Gastroesophageal sphincter (tissue), 3 donors: ENCODE measurements at regions not wholly inside any gene's neighbourhood (a gene's known extent, or its start where the extent isn't known, plus 50 kb on each side); places are given as distances from the start of the nearest gene placed in this dataset.

Experiments
- POLR2A ChIP-seq, 2 donors: fragments of 450-650 bp; IDR thresholded peaks; one replicate each; pipeline ENCODE4 v1.6.1; 2017; ENCODE audit warnings: antibody characterized with exemption in 2 of 2, mild to moderate bottlenecking in 2 of 2, moderate library complexity in 1 of 2
- POLR2AphosphoS5 ChIP-seq: sonication (generic); formaldehyde crosslinking; IDR thresholded peaks from one replicate; pipeline ENCODE4 v1.6.1; 2017; ENCODE audit warnings: antibody characterized with exemption
- TF ChIP-seq, protein P1 (sequence below), 4 experiments: fragments of 200-600 bp in 2 of 4; fragments of 450-650 bp in 2 of 4; sonication (generic) in 1 of 4; IDR thresholded peaks; one replicate each; pipeline ENCODE4 v1.5.1; 2017 to 2019; ENCODE audit warnings: antibody characterized with exemption in 4 of 4, mild to moderate bottlenecking in 2 of 4, moderate library complexity in 2 of 4

- TF ChIP-seq, protein P1, sequence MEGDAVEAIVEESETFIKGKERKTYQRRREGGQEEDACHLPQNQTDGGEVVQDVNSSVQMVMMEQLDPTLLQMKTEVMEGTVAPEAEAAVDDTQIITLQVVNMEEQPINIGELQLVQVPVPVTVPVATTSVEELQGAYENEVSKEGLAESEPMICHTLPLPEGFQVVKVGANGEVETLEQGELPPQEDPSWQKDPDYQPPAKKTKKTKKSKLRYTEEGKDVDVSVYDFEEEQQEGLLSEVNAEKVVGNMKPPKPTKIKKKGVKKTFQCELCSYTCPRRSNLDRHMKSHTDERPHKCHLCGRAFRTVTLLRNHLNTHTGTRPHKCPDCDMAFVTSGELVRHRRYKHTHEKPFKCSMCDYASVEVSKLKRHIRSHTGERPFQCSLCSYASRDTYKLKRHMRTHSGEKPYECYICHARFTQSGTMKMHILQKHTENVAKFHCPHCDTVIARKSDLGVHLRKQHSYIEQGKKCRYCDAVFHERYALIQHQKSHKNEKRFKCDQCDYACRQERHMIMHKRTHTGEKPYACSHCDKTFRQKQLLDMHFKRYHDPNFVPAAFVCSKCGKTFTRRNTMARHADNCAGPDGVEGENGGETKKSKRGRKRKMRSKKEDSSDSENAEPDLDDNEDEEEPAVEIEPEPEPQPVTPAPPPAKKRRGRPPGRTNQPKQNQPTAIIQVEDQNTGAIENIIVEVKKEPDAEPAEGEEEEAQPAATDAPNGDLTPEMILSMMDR (IDR thresholded peaks at IDR 0.05), result no peak
- TF ChIP-seq POLR2A (IDR thresholded peaks at IDR 0.05) (no peak), POLR2AphosphoS5 (no peak)
Observed at GRCh38 chr12:20234474-20234873, 133.9 kb upstream of the PDE3A start.
